Activated CD4-positive, alpha-beta memory T cell treated with anti-CD3 and anti-CD28 coated beads for 36 hours (primary cell): ENCODE measurements at regions not wholly inside any gene's neighbourhood (a gene's known extent, or its start where the extent isn't known, plus 50 kb on each side); places are given as distances from the start of the nearest gene placed in this dataset.
"Not testable (repeated sequence)": the region's sequence is repeated elsewhere in the genome, so short reads cannot be mapped to it uniquely, and the experiment has no call there.

ENCODE experiments used
- CTCF ChIA-PET: fragments of 350-600 bp; sonication (Branson Sonifier 250); formaldehyde crosslinking; loops from one replicate; lab custom pipeline; 2021; ENCODE audit warnings: antibody characterized with exemption, inconsistent platforms; lab: Charles Lee
- POLR2A ChIA-PET: fragments of 350-600 bp; sonication (Branson Sonifier 250); formaldehyde crosslinking; loops from one replicate; lab custom pipeline; 2021; ENCODE audit warnings: antibody characterized with exemption; lab: Charles Lee
- DNase-seq: peaks from one replicate; pipeline ENCODE4 v3.0.0-alpha.2; 2020
- H3K27ac Mint-ChIP-seq: one replicate; pipeline ENCODE4 v1.8.0; 2021; ENCODE audit warnings: mixed read lengths
- H3K27me3 Mint-ChIP-seq: one replicate; pipeline ENCODE4 v1.8.0; 2021; ENCODE audit warnings: mixed read lengths
- H3K36me3 Mint-ChIP-seq: one replicate; pipeline ENCODE4 v1.8.0; 2021; ENCODE audit warnings: mixed read lengths
- H3K4me1 Mint-ChIP-seq: one replicate; pipeline ENCODE4 v1.8.0; 2021; ENCODE audit warnings: low read depth, mixed read lengths
- H3K4me3 Mint-ChIP-seq: one replicate; pipeline ENCODE4 v1.8.0; 2021; ENCODE audit warnings: mild to moderate bottlenecking, mixed read lengths
- H3K9me3 Mint-ChIP-seq: one replicate; pipeline ENCODE4 v1.8.0; 2021; ENCODE audit warnings: mixed read lengths
- intact Hi-C: fragments of 100-400 bp; cut with micrococcal nuclease; formaldehyde crosslinking; loops from one replicate; pipeline ENCODE4 v1.15.1; 2023

- CTCF ChIA-PET, H3K27me3 Mint-ChIP-seq, intact Hi-C loops, DNase-seq, H3K4me3 Mint-ChIP-seq, POLR2A ChIA-PET, H3K36me3 Mint-ChIP-seq, H3K4me1 Mint-ChIP-seq, H3K9me3 Mint-ChIP-seq, H3K27ac Mint-ChIP-seq: not testable (repeated sequence)
Measured at GRCh38 chr5:44044549-44044948, 344.7 kb downstream of the FGF10 start.

GRCh38 chr5:44028226-44028625, 361.0 kb downstream of the FGF10 start:
- Mint-ChIP-seq H3K4me1 (no peaks in the 10 kb centered on the region), H3K27ac (no peak overlapping the region), H3K27me3 (no peaks in the 10 kb centered on the region), H3K9me3 (no peaks in the 10 kb centered on the region), H3K36me3 (no peaks in the 10 kb centered on the region), H3K4me3 (no peak overlapping the region)
- CTCF ChIA-PET = no interaction called here
- intact Hi-C loops = no loop called here
- DNase-seq = no peak
- POLR2A ChIA-PET = no interaction called here

DNA sequence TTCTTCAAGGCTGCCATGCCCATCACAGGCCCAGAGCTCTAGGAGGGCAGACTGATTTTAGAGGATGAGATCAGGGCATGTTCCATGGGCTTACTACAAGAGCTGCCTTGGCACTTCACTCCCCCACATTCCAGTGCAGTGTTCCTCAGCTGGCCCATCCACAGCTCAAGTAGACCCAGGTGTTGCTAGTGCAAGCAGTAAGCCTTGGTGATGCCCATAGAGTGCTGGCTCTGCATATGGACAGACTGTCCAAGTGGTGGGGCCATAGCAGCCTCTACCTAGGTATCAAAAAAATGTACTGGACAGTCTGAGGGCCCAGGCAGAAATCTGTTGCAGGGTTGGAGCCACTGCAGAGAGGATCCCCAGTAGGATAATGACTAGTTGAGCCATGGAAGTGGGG, 366.6 kb downstream of the FGF10 start:
- ChIA-PET POLR2A (no interaction called here), CTCF (no interaction called here)
- intact Hi-C loops = no loop called here
- no peaks in the 10 kb centered on the region for H3K27me3 Mint-ChIP-seq
- H3K27ac Mint-ChIP-seq = no peak overlapping the region
- peaks cover 2% of the 10 kb centered on the region for H3K9me3 Mint-ChIP-seq
- H3K4me3 Mint-ChIP-seq = no peak overlapping the region
- no peaks in the 10 kb centered on the region for H3K36me3 Mint-ChIP-seq
- DNase-seq = no peak
- no peaks in the 10 kb centered on the region for H3K4me1 Mint-ChIP-seq

GRCh38 chr5:44011518-44011917, 377.7 kb downstream of the FGF10 start:
- ChIA-PET CTCF (no interaction called here), POLR2A (no interaction called here)
- intact Hi-C loops = no loop called here
- Mint-ChIP-seq H3K36me3 (no peaks in the 10 kb centered on the region), H3K27me3 (no peaks in the 10 kb centered on the region), H3K9me3 (peaks cover 8% of the 10 kb centered on the region), H3K4me3 (no peak overlapping the region), H3K27ac (no peak overlapping the region), H3K4me1 (no peaks in the 10 kb centered on the region)
- DNase-seq = no peak

GRCh38 chr5:44002381-44002901, 386.8 kb downstream of the FGF10 start:
- Mint-ChIP-seq H3K27ac (no peak overlapping the region), H3K36me3 (no peaks in the 10 kb centered on the region), H3K27me3 (no peaks in the 10 kb centered on the region), H3K4me1 (no peaks in the 10 kb centered on the region), H3K4me3 (no peak overlapping the region), H3K9me3 (peaks cover 5% of the 10 kb centered on the region)
- intact Hi-C loops = no loop called here
- CTCF ChIA-PET = no interaction called here
- POLR2A ChIA-PET = no interaction called here
- no peak for DNase-seq

DNA sequence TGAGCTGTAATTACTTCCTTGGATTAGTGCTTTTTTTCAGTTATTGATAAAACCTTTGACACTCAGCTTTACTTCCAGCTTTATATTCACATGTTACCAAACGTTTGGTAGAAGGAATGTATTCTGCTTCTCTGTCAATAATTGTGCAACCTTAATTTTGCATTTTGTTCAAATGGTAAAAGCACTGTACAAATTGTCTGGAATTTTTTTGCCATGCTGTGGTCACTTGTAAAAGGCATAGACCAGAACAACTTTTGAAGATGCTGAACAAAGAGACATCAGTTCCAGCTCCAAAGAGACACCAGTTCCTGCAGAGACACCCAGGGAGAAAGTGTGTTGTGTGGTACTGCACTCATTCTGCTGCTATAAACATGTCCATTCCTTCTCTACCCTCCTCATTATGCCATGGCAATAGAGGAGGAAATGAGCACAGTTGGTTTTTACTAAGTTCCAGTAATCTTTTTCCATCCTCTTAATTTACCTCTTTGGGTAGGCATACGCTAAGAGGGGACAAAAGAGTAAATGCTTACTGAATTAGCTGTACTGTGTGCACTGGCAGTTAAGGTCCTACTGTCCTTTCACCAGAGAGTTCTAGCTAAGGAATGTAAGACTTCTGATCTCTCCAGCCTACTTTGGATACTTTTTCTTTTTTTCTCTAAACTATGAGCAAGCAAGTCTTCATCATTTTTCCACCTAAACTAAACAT, 387.4 kb downstream of the FGF10 start:
- intact Hi-C loops = no loop called here
- POLR2A ChIA-PET = no interaction called here
- Mint-ChIP-seq H3K4me3 (no peak overlapping the region), H3K4me1 (no peaks in the 10 kb centered on the region), H3K27ac (no peak overlapping the region), H3K36me3 (no peaks in the 10 kb centered on the region), H3K9me3 (peaks cover 8% of the 10 kb centered on the region), H3K27me3 (no peaks in the 10 kb centered on the region)
- no peak for DNase-seq
- CTCF ChIA-PET = no interaction called here

GRCh38 chr5:44001236-44001635, 388.0 kb downstream of the FGF10 start:
- peaks cover 8% of the 10 kb centered on the region for H3K9me3 Mint-ChIP-seq
- H3K4me1 Mint-ChIP-seq = no peaks in the 10 kb centered on the region
- no peaks in the 10 kb centered on the region for H3K36me3 Mint-ChIP-seq
- intact Hi-C loops = no loop called here
- H3K27me3 Mint-ChIP-seq = no peaks in the 10 kb centered on the region
- CTCF ChIA-PET = no interaction called here
- POLR2A ChIA-PET = no interaction called here
- no peak for DNase-seq
- no peak overlapping the region for H3K27ac Mint-ChIP-seq
- H3K4me3 Mint-ChIP-seq = no peak overlapping the region

GRCh38 chr5:43997647-43998272, 391.5 kb downstream of the FGF10 start:
- POLR2A ChIA-PET = no interaction called here
- Mint-ChIP-seq H3K27ac (no peak overlapping the region), H3K4me1 (no peaks in the 10 kb centered on the region), H3K27me3 (no peaks in the 10 kb centered on the region), H3K4me3 (no peak overlapping the region), H3K9me3 (peaks cover 9% of the 10 kb centered on the region), H3K36me3 (no peaks in the 10 kb centered on the region)
- intact Hi-C loops = no loop called here
- DNase-seq = no peak
- CTCF ChIA-PET = no interaction called here

GRCh38 chr5:43996221-43996620, 393.0 kb downstream of the FGF10 start:
- Mint-ChIP-seq H3K27ac (no peak overlapping the region), H3K36me3 (no peaks in the 10 kb centered on the region), H3K9me3 (peaks cover 6% of the 10 kb centered on the region), H3K4me1 (no peaks in the 10 kb centered on the region), H3K27me3 (no peaks in the 10 kb centered on the region), H3K4me3 (no peak overlapping the region)
- intact Hi-C loops = no loop called here
- POLR2A ChIA-PET = no interaction called here
- no peak for DNase-seq
- CTCF ChIA-PET = no interaction called here

- intact Hi-C loops = no loop called here
- Mint-ChIP-seq H3K27ac (no peak overlapping the region), H3K4me3 (no peak overlapping the region), H3K4me1 (no peaks in the 10 kb centered on the region), H3K27me3 (no peaks in the 10 kb centered on the region), H3K36me3 (no peaks in the 10 kb centered on the region), H3K9me3 (peaks cover 6% of the 10 kb centered on the region)
- POLR2A ChIA-PET = no interaction called here
- CTCF ChIA-PET = no interaction called here
- no peak for DNase-seq
Measured at GRCh38 chr5:43994352-43994708, 391.4 kb downstream of the NNT start.

- Mint-ChIP-seq H3K27ac (no peak overlapping the region), H3K36me3 (no peaks in the 10 kb centered on the region), H3K9me3 (peaks cover 6% of the 10 kb centered on the region), H3K4me1 (no peaks in the 10 kb centered on the region), H3K4me3 (no peak overlapping the region), H3K27me3 (no peaks in the 10 kb centered on the region)
- DNase-seq = no peak
- intact Hi-C loops = no loop called here
- CTCF ChIA-PET = no interaction called here
- POLR2A ChIA-PET = no interaction called here
Measured at GRCh38 chr5:43993634-43994351, 390.8 kb downstream of the NNT start.

DNA sequence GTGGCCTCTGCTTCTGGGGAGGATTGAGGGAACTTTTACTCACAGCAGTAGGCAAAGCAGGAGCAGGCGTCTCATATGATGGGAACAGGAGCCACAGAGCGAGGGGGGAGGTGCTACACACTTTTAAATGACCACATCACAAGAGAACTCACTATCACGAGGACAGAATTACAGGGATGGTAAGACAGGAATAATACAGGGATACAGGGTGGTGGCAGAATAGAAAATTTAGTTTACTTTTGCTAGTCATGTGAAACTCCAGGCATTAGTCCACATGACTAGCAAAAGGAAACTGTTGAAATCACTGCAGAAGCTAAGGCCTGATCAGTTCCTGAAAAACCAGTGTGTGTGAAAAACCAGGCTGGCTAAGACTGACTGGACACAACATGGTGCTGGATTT, 382.4 kb downstream of the NNT start:
- Mint-ChIP-seq H3K36me3 (no peaks in the 10 kb centered on the region), H3K9me3 (no peaks in the 10 kb centered on the region), H3K4me1 (no peaks in the 10 kb centered on the region), H3K4me3 (no peak overlapping the region), H3K27me3 (no peaks in the 10 kb centered on the region), H3K27ac (no peak overlapping the region)
- DNase-seq = no peak
- intact Hi-C loops = no loop called here
- ChIA-PET POLR2A (no interaction called here), CTCF (no interaction called here)
